Left ventricle myocardium superior (tissue), 1 donor: ENCODE measurements at regions not wholly inside any gene's neighbourhood (a gene's known extent, or its start where the extent isn't known, plus 50 kb on each side); places are given as distances from the start of the nearest gene placed in this dataset.
"Not testable (repeated sequence)": the region's sequence is repeated elsewhere in the genome, so short reads cannot be mapped to it uniquely, and the experiment has no call there.

ENCODE experiments used
- ATAC-seq: fragments of 200-7000 bp; cut with Tn5 transposase; one replicate; pipeline ENCODE4 v1.9.1; 2020; ENCODE audit warnings: mild to moderate bottlenecking, moderate library complexity
- DNase-seq: peaks from one replicate; pipeline ENCODE4 v3.0.0-alpha.2; 2020
- intact Hi-C: fragments of 100-400 bp; cut with micrococcal nuclease; formaldehyde crosslinking; loops from one replicate; pipeline ENCODE4 v1.11.0; 2022
- donor health status: DM: no; HTN: yes; CAD: no; lungs with severe emphysema.

- DNase-seq (no peak), ATAC-seq (no peak)
- intact Hi-C loops = no loop called here
Observed at GRCh38 chr18:64809801-64810200, 660.9 kb upstream of the LINC00305 start.

DNA sequence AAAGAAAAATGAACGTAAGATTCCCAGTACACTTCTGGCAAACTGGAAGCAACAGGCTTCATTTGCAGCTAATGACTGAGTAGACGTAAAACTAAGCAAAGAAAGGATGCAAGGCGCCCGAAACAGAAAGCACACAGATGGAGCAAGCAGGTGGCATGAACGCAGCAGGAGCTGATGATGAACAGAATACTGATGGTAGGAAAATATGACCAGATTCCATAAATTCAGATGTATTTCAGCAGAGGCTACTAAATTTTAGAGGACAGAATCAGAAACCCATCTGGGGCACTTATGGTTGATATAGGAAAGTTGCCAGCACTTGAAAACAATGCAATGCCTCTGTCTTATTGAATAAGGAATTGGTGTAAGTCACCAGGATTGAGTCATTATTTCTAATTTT lies 658.7 kb upstream of the LINC00305 start:
- no peak for DNase-seq
- intact Hi-C loops = no loop called here
- no peak for ATAC-seq

- no peak for DNase-seq
- intact Hi-C loops = no loop called here
- ATAC-seq = no peak
Observed at GRCh38 chr18:64806691-64807090, 657.8 kb upstream of the LINC00305 start.

DNA sequence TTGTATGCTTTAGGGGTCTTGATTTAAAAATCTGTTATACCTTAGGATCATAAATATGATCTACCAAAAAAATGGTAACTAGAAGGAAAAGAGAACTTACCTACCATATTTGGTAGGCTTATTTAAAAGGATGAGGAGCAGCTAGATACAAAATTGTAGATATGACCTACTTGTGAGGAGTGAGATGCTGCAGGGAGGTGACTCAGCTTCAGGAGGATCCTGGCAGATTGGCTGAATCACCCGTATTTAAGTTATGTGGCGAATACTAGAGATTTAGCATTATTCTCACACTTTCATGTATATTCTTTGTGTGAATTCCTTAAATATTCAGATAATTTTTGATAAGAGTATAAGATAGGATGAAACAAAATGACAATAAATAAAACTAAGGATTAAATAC lies 657.3 kb upstream of the LINC00305 start:
- no peak for ATAC-seq
- intact Hi-C loops = no loop called here
- DNase-seq = no peak

- DNase-seq (no peak), ATAC-seq (no peak)
- intact Hi-C loops = no loop called here
Observed at GRCh38 chr18:64803471-64803870, 654.6 kb upstream of the LINC00305 start.

DNA sequence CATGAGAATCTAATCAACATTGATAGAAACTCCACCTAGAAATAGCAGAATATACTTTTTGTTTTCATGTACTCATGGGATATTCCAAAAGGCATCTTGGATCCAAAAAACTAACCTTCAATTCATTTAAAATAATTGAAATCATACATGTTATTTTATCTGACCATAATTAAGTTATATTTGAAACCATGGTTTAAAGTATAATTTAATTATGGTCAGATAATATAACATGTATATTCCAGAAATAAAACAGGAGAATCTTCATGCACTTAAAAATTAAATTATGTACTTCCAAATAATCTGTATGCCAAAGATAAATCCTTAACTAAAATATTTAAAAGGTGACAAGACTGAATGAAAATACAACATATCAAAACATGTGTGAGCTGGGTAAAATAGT lies 651.3 kb upstream of the LINC00305 start:
- ATAC-seq (no peak), DNase-seq (no peak)
- intact Hi-C loops = no loop called here

GRCh38 chr18:64799376-64799775 lies 650.5 kb upstream of the LINC00305 start:
- intact Hi-C loops = no loop called here
- ATAC-seq = no peak
- no peak for DNase-seq

DNA sequence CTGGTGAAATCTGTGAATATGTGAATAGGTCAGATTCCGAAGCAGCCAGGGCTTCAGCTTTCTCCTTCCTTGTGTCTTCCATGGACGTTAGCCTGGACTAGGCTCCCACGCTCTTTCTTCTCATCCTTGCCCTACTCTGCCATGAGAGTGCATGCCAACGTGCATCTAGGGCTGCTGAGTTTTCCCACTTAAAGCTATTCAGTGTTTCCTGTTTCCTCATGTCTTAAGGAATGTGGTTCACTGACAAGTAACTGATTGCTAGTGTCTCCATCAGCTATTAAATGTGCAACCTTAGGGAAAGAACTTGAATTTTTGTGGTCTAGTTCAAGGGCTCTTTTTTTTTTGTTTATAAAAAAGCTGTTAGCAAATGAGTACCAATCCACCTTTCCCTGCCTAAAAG lies 642.3 kb upstream of the LINC00305 start:
- DNase-seq (no peak), ATAC-seq (no peak)
- intact Hi-C loops = no loop called here

GRCh38 chr18:64785686-64786085 lies 636.8 kb upstream of the LINC00305 start:
- no peak for DNase-seq
- intact Hi-C loops = no loop called here
- ATAC-seq = no peak

DNA sequence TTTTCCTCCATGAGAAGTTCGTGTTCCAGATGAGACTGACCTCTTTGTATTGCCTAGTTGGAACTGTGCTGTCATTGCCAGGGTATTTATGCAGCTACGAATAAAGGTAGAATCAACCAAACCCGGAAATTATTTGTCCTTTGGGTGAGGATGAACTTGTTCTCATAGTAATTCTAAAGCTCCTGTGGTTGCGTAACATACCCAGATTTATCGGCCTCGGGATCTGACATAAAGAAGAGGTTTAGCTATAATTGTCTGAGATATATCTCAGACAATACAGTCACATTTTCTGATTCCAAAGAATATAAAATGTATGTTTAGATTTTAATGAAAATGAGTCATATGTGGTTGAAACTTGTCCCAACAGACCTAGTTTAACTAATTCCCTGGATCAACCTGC lies 628.7 kb upstream of the LINC00305 start:
- DNase-seq = no peak
- intact Hi-C loops = no loop called here
- no peak for ATAC-seq

DNA sequence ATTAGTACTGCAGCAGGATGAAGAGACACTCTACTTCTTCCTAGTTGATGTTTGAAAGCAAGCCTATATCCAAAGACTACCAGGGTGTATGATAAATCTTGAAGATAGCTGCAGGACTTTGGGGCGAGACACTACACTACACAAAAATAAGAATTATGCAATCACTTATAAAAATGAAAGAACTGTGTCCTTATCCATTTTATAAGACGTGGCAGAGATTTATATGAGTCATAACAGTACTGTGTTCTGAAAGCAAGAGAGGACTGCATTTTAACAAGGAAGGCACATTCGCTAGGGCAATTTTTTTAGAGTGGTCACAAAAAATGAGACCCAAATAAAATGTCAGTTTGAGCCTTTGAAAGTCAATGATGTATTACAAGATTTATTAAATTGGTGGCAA lies 617.0 kb upstream of the LINC00305 start:
- no peak for ATAC-seq
- intact Hi-C loops = no loop called here
- DNase-seq = no peak

- intact Hi-C loops = no loop called here
- DNase-seq (no peak), ATAC-seq (no peak)
Observed at GRCh38 chr18:64752707-64753106, 603.8 kb upstream of the LINC00305 start.

DNA sequence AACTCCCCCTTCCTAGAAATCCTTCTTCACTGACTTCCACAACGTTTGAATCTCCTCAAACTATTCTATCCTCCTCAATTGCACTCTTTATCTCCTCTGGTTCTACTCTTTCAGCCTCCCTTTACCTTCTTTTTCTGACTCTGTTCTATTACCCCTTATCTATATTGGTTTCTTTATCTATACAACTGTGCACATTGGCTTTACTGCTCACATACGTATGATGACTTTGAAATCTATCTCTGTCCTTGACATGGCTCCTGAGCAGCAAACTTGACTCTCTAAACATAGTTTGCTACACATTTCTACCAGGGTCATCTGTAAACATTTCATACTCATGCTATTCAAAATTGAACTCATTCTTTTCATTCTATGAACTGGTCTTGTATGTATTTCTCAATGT lies 601.0 kb upstream of the LINC00305 start:
- no peak for DNase-seq
- ATAC-seq = no peak
- intact Hi-C loops = no loop called here

DNA sequence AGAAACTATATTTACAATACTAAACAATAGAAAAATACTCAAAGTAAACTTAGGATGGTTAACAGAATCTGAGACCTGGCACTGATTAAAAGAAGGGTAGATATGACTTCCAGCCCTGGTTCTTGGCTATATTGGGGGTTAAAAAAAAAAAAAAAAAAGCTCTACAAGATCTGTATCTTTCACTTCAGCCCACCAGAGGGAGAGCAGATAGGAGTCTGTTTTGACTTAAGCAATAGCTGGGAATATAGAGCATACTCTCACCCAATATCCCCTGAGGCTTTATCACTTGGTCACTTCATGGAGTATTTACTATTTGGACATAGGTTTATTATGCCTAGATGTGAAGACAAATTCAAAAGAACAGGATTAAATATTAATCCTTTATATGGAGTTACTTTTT lies 598.9 kb upstream of the LINC00305 start:
- intact Hi-C loops = no loop called here
- ATAC-seq = no peak

DNA sequence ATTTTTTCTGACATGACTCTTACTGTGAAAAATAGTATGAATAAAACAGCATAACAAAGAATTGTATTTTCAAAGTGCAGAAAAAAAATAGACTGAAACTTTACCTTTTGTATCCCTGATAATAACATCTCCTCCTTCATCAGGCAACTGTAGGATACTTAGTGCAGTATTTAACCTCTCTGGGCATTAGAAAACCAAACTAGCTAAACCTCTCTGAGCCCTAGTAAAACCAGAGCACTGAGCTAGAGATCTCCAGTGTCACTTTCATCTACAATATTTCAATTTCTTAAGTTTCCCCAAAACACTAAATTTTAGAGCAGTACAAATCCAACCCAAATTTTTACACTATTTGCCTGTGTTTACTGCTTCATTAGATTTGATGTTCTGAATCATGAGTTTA lies 594.0 kb upstream of the LINC00305 start:
- intact Hi-C loops = no loop called here
- no peak for ATAC-seq
- DNase-seq = no peak

More for the DNA sequence above, 598.9 kb upstream of the LINC00305 start:
- no peak for DNase-seq

DNA sequence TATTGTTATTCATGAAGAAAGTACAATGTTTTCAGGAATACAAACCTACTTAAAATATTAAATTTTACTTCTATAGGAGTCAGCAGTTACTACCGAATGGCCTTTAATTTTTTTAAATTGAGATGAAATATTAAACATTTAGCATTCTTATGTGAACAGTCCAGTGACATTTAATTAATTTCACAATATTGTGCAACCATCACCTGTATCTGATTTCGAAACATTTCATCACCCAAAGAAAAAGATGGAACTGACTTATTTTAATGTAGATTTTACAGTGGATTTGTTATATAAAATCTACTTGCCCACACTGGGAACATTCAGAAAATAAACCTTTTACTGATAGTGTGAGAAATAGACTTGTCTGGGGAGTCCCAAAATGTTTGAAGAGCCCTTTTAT lies 585.2 kb upstream of the LINC00305 start:
- no peak for ATAC-seq
- intact Hi-C loops = no loop called here

GRCh38 chr18:64725657-64726056 lies 576.8 kb upstream of the LINC00305 start:
- ATAC-seq, DNase-seq, intact Hi-C loops: not testable (repeated sequence)

More for the DNA sequence above, 585.2 kb upstream of the LINC00305 start:
- DNase-seq = no peak

GRCh38 chr18:64720781-64721464 lies 572.0 kb upstream of the LINC00305 start:
- ATAC-seq (no peak), DNase-seq (peak; percentile 22)
- intact Hi-C loops = no loop called here

GRCh38 chr18:64718808-64719207 lies 569.9 kb upstream of the LINC00305 start:
- intact Hi-C loops = no loop called here
- no peak for ATAC-seq
- DNase-seq = no peak

GRCh38 chr18:64717026-64717425 lies 568.1 kb upstream of the LINC00305 start:
- intact Hi-C loops = no loop called here
- DNase-seq (no peak), ATAC-seq (no peak)

DNA sequence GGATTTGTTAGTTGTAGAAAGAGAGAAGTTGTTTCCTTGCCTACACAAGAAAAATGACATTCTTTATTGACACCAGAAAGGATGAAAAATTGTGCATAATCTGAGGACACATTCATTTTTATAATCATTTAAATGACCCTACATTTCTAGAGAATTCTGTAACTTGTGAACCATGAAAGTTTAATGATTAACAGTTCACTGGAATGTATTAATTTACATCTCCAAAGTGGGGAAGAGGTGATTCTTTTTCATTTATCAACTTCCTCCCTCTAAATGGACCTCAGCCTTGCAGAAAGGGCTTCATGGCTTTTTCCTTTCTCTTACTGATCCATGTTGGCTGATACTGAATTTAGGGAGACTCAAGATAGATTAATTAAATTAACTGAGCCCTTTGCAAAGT lies 565.2 kb upstream of the LINC00305 start:
- ATAC-seq = no peak
- DNase-seq = no peak
- intact Hi-C loops = no loop called here

GRCh38 chr18:64713284-64713683 lies 564.4 kb upstream of the LINC00305 start:
- intact Hi-C loops = no loop called here
- no peak for DNase-seq

More at GRCh38 chr18:64713284-64713683, 564.4 kb upstream of the LINC00305 start:
- ATAC-seq = no peak
